ENCODE measurements at regions not wholly inside any gene's neighbourhood (a gene's known extent, or its start where the extent isn't known, plus 50 kb on each side); places are given as distances from the start of the nearest gene placed in this dataset.

DNA sequence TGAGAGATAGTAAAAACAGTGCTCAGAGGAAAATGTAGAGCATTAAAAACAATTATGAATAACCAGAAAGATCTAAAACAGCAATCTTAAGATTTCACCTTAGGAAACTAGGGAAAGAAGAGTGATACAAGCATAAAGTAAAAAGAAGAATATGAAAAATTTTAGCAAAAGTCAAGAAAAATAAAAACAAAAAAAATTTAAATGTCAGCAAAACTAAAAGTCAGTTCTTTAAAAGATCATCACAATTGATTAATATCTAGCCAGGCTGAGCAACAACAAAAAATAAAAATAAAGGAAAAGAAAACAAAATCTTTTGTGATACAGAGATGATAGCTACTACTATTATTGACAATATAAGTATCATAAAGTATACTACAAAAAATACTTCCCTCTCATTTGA is 1088.1 kb upstream of the EDIL3 start:
- Histone ChIP-seq H3K18ac (ENCODE audit: extremely low read depth, low read length) (no peak overlapping the region), H3K36me3 (ENCODE audit: control insufficient read depth in 2 of 4, insufficient read depth in 4 of 4, low read length in 3 of 4) (no peaks in the 10 kb centered on the region), H3K79me2 (ENCODE audit: control insufficient read depth in 1 of 2, insufficient read depth in 2 of 2, low read length in 2 of 2) (no peaks in the 10 kb centered on the region), H2AFZ (ENCODE audit: low read length) (no peak overlapping the region), H2BK120ac (replicated peaks; ENCODE audit: low read depth, low read length) (no peak overlapping the region), H3K23me2 (ENCODE audit: low read depth, low read length) (no peaks in the 10 kb centered on the region), H4K5ac (ENCODE audit: insufficient read length, low read depth, low read length) (no peak overlapping the region), H2AK5ac (ENCODE audit: low read depth, low read length) (no peak overlapping the region), H3K9ac (replicated peaks in 1 of 4; ENCODE audit: extremely low read depth in 1 of 4, low read depth in 3 of 4, low read length in 3 of 4) (no peak overlapping the region), H3K79me1 (ENCODE audit: low read depth, low read length) (no peaks in the 10 kb centered on the region), H3K4me1 (replicated peaks in 1 of 4; ENCODE audit: control insufficient read depth in 3 of 4, insufficient read depth in 4 of 4, low read length in 3 of 4) (no peaks in the 10 kb centered on the region), H2BK15ac (ENCODE audit: low read length) (no peak overlapping the region), H3K4me2 (ENCODE audit: insufficient read depth in 1 of 2, low read depth in 2 of 2, low read length in 2 of 2) (no peak overlapping the region), H3K9me3 (ENCODE audit: insufficient read depth in 2 of 2, low read depth in 1 of 2, low read length in 1 of 2) (no peaks in the 10 kb centered on the region; a peak in 4 of 4 replicates), H4K8ac (ENCODE audit: extremely low read depth, insufficient read depth, low read length) (no peak overlapping the region), H3K23ac (ENCODE audit: insufficient read length) (no peak overlapping the region), H2BK20ac (ENCODE audit: low read length) (no peak overlapping the region), H4K91ac (replicated peaks; ENCODE audit: insufficient read length, low read length) (no peak overlapping the region), H2BK5ac (ENCODE audit: low read depth, low read length) (no peak overlapping the region), H3K56ac (replicated peaks; ENCODE audit: insufficient read length, low read depth, low read length) (no peak overlapping the region), H3K4me3 (ENCODE audit: extremely low read depth in 1 of 4, insufficient read depth in 2 of 4, low read depth in 3 of 4, low read length in 4 of 4) (no peak overlapping the region), H3K27me3 (replicated peaks in 1 of 4; ENCODE audit: control insufficient read depth in 3 of 4, extremely low read depth in 1 of 4, insufficient read depth in 3 of 4, low read length in 3 of 4) (no peaks in the 10 kb centered on the region), H4K20me1 (replicated peaks in 1 of 2; ENCODE audit: control insufficient read depth in 1 of 2, insufficient read depth in 2 of 2, low read length in 2 of 2) (no peaks in the 10 kb centered on the region), H3K27ac (ENCODE audit: low read depth, low read length) (no peak overlapping the region), H3K14ac (ENCODE audit: insufficient read length) (no peak overlapping the region), H2BK12ac (ENCODE audit: low read depth, low read length) (no peak overlapping the region), H3K4ac (replicated peaks; ENCODE audit: insufficient read length, low read depth, low read length) (no peak overlapping the region)
- ChIA-PET CTCF (ENCODE audit: partially characterized antibody) (no interaction called here), POLR2A (ENCODE audit: partially characterized antibody) (no interaction called here)
- FAIRE-seq (no peak), DNase-seq (ENCODE audit: low read depth in 1 of 2, low spot score in 2 of 2) (no peak)
- TF ChIP-seq YY1 (IDR thresholded peaks at IDR 0.05; ENCODE audit: low read depth, low read length) (no peak), HDAC6 (IDR thresholded peaks at IDR 0.05; ENCODE audit: low read depth, low read length) (no peak), CBX5 (IDR thresholded peaks at IDR 0.05; ENCODE audit: low read depth, low read length) (no peak), GTF2F1 (IDR thresholded peaks at IDR 0.05; ENCODE audit: borderline replicate concordance, low read depth, low read length) (no peak), SP4 (IDR thresholded peaks at IDR 0.05; ENCODE audit: low read length) (no peak), SP2 (IDR thresholded peaks at IDR 0.05; ENCODE audit: low read length) (no peak), SIN3A (conservative IDR thresholded peaks at IDR 0.05 in 1 of 2, IDR thresholded peaks at IDR 0.05 in 1 of 2; ENCODE audit: low read depth in 1 of 2, low read length in 2 of 2) (no peak), POU5F1 (IDR thresholded peaks at IDR 0.05; ENCODE audit: low read depth, low read length) (no peak), RNF2 (IDR thresholded peaks at IDR 0.05; ENCODE audit: borderline replicate concordance, low read depth, low read length, missing control alignments, poor library complexity, severe bottlenecking) (no peak), POLR2A (IDR thresholded peaks at IDR 0.05; ENCODE audit: control extremely low read depth in 1 of 2, low read depth in 2 of 2, low read length in 2 of 2) (no peak), BCL11A (IDR thresholded peaks at IDR 0.05; ENCODE audit: low read depth in 2 of 2, low read length in 2 of 2) (no peak), SIRT6 (IDR thresholded peaks at IDR 0.05; ENCODE audit: low read length) (no peak), POLR2AphosphoS5 (IDR thresholded peaks at IDR 0.05; ENCODE audit: low read depth, low read length) (no peak), MAFK (IDR thresholded peaks at IDR 0.05; ENCODE audit: low read depth, low read length) (no peak), PHF8 (conservative IDR thresholded peaks at IDR 0.05; ENCODE audit: low read depth, low read length) (no peak)
- TF ChIP-seq, protein P1, sequence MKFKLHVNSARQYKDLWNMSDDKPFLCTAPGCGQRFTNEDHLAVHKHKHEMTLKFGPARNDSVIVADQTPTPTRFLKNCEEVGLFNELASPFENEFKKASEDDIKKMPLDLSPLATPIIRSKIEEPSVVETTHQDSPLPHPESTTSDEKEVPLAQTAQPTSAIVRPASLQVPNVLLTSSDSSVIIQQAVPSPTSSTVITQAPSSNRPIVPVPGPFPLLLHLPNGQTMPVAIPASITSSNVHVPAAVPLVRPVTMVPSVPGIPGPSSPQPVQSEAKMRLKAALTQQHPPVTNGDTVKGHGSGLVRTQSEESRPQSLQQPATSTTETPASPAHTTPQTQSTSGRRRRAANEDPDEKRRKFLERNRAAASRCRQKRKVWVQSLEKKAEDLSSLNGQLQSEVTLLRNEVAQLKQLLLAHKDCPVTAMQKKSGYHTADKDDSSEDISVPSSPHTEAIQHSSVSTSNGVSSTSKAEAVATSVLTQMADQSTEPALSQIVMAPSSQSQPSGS (IDR thresholded peaks at IDR 0.05; ENCODE audit: low read length), result no peak

Data from H1 (cell line).